GM10248 (cell line): ENCODE measurements at regions not wholly inside any gene's neighbourhood (a gene's known extent, or its start where the extent isn't known, plus 50 kb on each side); places are given as distances from the start of the nearest gene placed in this dataset.

ENCODE experiments used
- CTCF ChIA-PET: fragments of 300-600 bp; sonication (Branson Sonifier 250); formaldehyde crosslinking; extraction: SDS; loops from one replicate; lab custom pipeline; 2021; ENCODE audit warnings: antibody characterized with exemption; lab: Yijun Ruan, JAX
- POLR2A ChIA-PET: fragments of 350-650 bp; sonication (Branson Sonifier 250); formaldehyde crosslinking; extraction: SDS; loops from one replicate; lab custom pipeline; 2020; ENCODE audit warnings: antibody characterized with exemption; lab: Yijun Ruan, JAX
- DNase-seq: peaks from one replicate; pipeline ENCODE4 v3.0.0; 2012; ENCODE audit errors: extremely low spot score
- TF ChIP-seq, protein P1 (sequence below): IDR thresholded peaks from 2 replicates; pipeline ENCODE4 v1.5.1; 2012; ENCODE audit warnings: mild to moderate bottlenecking, low read depth; ENCODE audit errors: extremely low read depth, missing control alignments, control extremely low read depth

DNA sequence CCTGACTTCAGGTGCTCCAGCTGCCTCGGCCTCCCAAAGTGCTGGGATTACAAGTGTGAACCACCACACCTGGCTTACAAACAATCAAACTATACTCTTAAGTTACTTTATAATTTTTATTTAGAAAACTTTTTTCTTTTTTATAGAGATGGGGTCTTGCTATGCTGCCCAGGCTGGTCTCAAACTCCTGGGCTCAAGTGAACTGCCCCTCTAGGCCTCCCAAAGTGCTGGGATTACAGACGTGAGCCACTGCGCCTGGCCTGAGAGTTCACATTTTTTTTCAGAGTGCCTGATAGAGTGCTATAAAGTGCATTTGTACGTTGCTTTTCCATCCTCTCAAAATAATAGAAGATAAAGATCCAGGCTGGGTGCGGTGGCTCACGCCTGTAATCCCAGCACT lies 102.0 kb upstream of the TBL1XR1 start:
- ChIA-PET CTCF (no interaction called here), POLR2A (no interaction called here)
- TF ChIP-seq, protein P1, sequence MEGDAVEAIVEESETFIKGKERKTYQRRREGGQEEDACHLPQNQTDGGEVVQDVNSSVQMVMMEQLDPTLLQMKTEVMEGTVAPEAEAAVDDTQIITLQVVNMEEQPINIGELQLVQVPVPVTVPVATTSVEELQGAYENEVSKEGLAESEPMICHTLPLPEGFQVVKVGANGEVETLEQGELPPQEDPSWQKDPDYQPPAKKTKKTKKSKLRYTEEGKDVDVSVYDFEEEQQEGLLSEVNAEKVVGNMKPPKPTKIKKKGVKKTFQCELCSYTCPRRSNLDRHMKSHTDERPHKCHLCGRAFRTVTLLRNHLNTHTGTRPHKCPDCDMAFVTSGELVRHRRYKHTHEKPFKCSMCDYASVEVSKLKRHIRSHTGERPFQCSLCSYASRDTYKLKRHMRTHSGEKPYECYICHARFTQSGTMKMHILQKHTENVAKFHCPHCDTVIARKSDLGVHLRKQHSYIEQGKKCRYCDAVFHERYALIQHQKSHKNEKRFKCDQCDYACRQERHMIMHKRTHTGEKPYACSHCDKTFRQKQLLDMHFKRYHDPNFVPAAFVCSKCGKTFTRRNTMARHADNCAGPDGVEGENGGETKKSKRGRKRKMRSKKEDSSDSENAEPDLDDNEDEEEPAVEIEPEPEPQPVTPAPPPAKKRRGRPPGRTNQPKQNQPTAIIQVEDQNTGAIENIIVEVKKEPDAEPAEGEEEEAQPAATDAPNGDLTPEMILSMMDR, result no peak
- DNase-seq, result no peak

GRCh38 chr3:177300039-177300833 lies 103.0 kb upstream of the TBL1XR1 start:
- CTCF ChIA-PET, result interaction anchor here (1.4 kb wide), 1 partner anchor 91 kb away, joined by 3 read pairs; no protein-coding TSS in a partner anchor
- POLR2A ChIA-PET, result no interaction called here
- no peak for DNase-seq
- TF ChIP-seq, protein P1, result no peak

DNA sequence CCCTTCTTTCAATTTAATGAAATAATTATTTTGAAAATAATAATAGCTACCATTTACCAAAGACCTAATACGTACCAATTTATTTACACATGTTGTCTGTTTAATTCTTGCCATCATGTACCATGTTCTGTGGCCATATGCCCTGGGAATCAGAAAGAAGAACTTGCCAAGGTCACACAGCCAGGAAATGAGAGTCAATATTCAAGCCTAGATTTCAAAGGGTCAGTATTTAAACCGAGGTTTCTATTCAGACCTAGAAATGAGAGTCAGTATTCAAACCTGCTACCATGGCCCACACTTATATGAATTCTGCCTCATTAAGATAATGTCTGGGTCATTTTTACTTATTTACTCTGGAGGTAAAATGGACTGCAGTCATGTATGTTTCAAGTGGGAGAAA lies 103.6 kb upstream of the TBL1XR1 start:
- ChIA-PET CTCF (interaction anchor here (1.4 kb wide), 1 partner anchor 91 kb away, joined by 3 read pairs; no protein-coding TSS in a partner anchor), POLR2A (no interaction called here)
- DNase-seq, result no peak
- TF ChIP-seq, protein P1, result no peak

DNA sequence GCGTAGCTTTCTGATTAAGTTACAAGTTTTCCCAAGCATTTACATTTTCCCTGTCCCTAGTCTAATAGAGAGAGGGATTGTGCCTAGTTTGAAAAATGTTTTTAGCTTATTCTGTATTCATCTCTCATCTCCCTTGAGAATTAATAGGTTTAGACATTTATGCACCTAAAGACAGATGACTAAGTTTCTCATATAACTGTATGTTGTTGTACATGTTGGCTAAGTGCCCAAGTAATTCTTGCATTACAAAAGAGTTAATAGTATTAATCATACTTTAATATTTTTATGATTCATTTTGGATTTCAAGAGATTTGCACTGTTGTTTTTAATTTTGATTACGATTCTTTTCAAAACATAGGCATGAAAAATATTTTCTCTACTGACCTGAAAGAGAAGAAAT lies 109.0 kb upstream of the TBL1XR1 start:
- DNase-seq, result no peak
- ChIA-PET CTCF (no interaction called here), POLR2A (no interaction called here)
- TF ChIP-seq, protein P1, result no peak

DNA sequence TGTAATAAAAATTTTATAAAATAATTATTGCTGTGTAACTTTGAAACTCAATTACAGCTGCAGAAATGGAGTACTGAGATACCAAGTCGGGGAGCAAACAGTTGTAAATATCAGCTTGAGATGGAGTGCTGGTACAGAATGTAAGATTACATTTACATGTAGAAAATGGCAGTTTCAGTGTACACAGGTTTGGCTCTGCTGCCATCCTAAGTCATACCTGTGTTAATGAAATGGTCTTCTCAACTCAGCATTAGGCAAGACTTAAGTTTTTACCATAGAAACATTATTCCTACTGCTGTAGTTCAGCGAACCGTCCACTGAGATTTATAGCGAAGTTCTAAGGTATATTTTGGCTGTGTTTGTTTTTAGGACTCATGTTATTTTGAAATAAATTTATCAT lies 110.1 kb upstream of the TBL1XR1 start:
- TF ChIP-seq, protein P1, result no peak
- CTCF ChIA-PET, result no interaction called here
- POLR2A ChIA-PET, result no interaction called here
- no peak for DNase-seq

GRCh38 chr3:177307826-177308225 lies 110.5 kb upstream of the TBL1XR1 start:
- POLR2A ChIA-PET, result no interaction called here
- no peak for DNase-seq
- CTCF ChIA-PET, result no interaction called here
- TF ChIP-seq, protein P1, result no peak
